NCI-H1417 treated with DMSO at 0.1 percent for 48 hours (cell line): ENCODE measurements at regions not wholly inside any gene's neighbourhood (a gene's known extent, or its start where the extent isn't known, plus 50 kb on each side); places are given as distances from the start of the nearest gene placed in this dataset.

Experiments used
- DNase-seq: peaks from one replicate; lab custom pipeline; 2025; lab: John Stamatoyannopoulos, UW

GRCh38 chr6:168968801-168969200 lies 284.8 kb downstream of the THBS2 start:
- no peak for DNase-seq

GRCh38 chr6:168968228-168968627 lies 285.4 kb downstream of the THBS2 start:
- DNase-seq = peak; percentile 34

- DNase-seq = no peak
Observed at GRCh38 chr6:168967281-168967925, 286.2 kb downstream of the THBS2 start.

GRCh38 chr6:168964138-168964835 lies 289.4 kb downstream of the THBS2 start:
- no peak for DNase-seq

GRCh38 chr6:168962886-168963285 lies 290.8 kb downstream of the THBS2 start:
- DNase-seq = no peak

GRCh38 chr6:168961264-168961656 lies 292.4 kb downstream of the THBS2 start:
- DNase-seq = no peak

- DNase-seq = no peak
Observed at GRCh38 chr6:168960551-168961263, 292.9 kb downstream of the THBS2 start.

GRCh38 chr6:168959696-168960095 lies 293.9 kb downstream of the THBS2 start:
- DNase-seq = no peak

- DNase-seq = peak; percentile 23
Observed at GRCh38 chr6:168956884-168957730, 296.5 kb downstream of the THBS2 start.

GRCh38 chr6:168956141-168956838 lies 297.4 kb downstream of the THBS2 start:
- no peak for DNase-seq

GRCh38 chr6:168953461-168953860 lies 300.2 kb downstream of the THBS2 start:
- DNase-seq = no peak

GRCh38 chr6:168951217-168951616 lies 302.4 kb downstream of the THBS2 start:
- DNase-seq = no peak

- DNase-seq = no peak
Observed at GRCh38 chr6:168950858-168951214, 302.8 kb downstream of the THBS2 start.

GRCh38 chr6:168949981-168950857 lies 303.4 kb downstream of the THBS2 start:
- DNase-seq = no peak

- DNase-seq = no peak
Observed at GRCh38 chr6:168948990-168949531, 304.6 kb downstream of the THBS2 start.

GRCh38 chr6:168948002-168948401 lies 305.6 kb downstream of the THBS2 start:
- DNase-seq = no peak

- no peak for DNase-seq
Observed at GRCh38 chr6:168943231-168943905, 310.3 kb downstream of the THBS2 start.

GRCh38 chr6:168942646-168943045 lies 311.0 kb downstream of the THBS2 start:
- DNase-seq = no peak

- no peak for DNase-seq
Observed at GRCh38 chr6:168941036-168941435, 312.6 kb downstream of the THBS2 start.

GRCh38 chr6:168939796-168940195 lies 313.9 kb downstream of the THBS2 start:
- DNase-seq = no peak
